ENCODE measurements at regions not wholly inside any gene's neighbourhood (a gene's known extent, or its start where the extent isn't known, plus 50 kb on each side); places are given as distances from the start of the nearest gene placed in this dataset.

DNA sequence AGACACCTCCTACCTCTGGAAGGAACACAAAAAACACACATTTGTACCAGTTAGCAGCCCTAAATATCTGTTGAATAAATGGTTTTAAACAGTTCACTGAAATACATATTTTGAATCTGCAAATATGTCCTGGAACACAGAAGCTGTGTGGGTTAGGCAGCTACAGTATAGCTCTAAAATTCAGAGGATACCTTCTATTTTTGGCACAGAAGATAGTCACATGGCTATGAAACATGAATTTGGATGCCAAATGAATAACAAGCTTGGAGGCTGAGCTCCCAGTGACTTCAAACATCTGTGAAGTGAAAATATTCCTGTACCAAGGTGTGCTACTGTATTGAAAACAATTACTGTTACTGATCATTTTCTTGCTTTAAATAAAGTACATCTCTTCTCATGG is 391.5 kb upstream of the ADGRL2 start:
- no peaks in the 10 kb centered on the region for H3K36me3 Mint-ChIP-seq
- peaks cover 0 to 10% (median 0%) of the 10 kb centered on the region in 3 donors for H3K4me1 Mint-ChIP-seq
- no peak overlapping the region for H3K27ac Mint-ChIP-seq
- no peaks in the 10 kb centered on the region for H3K27me3 Mint-ChIP-seq
- H3K4me3 Mint-ChIP-seq, result no peak overlapping the region
- peaks cover 0 to 2% (median 0%) of the 10 kb centered on the region in 3 donors for H3K9me3 Mint-ChIP-seq

DNA sequence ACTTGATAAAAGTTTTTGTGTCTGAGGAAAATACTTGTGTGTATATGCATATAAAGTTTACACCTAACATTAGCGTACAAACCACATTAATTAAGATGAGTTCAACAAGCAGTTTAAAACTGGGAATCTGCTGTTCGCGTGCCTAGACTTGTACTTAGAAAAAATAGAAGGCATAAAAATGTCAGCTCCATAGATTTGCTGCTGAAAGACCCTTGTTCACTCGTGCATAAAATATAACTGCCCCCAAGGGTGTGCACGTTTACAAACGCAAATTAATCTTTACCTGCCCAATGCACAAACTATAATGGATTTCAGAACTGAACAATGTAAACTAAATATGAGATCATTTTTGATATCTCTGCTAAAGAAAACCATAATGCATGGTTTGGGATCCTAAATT is 392.3 kb upstream of the ADGRL2 start:
- no peak overlapping the region for H3K27ac Mint-ChIP-seq

DNA sequence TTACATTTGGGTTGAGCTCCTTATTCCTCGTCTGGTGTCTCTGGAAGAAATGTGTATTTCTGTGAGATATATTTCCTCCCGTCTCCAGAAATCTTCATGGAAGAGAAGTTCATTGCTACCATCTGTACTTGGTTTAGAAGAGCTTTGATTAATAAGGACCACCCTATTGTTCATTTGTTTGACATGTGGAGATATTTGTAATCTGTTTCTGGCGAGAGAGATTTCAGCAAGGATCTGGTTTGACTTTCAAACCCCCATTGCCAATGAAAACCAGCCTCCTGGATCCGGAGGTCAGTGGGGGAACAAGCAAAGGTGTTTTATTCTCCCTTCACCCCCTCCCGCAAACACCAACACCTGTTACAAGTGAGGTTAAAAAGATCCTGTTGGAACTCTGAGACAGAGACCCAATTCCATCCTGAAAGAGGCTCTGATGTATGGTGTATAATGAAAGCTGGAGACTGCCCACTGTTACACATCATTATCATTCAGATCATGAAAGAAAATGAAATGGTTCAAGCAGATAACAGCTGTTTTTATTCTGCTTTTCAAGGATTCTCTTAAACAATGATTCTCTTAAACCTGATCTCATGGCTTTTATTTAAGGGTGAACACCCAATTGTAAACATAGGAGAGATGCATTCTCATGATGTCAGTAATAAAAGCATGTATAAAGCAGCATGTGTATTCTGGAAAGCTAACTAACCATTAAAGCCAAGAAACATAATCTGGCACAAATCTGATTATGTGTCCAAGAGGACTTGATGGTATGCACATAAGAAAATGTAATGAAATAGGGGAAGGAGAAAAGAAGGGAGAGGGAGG is 393.5 kb upstream of the ADGRL2 start:
- peaks cover 0 to 7% (median 0%) of the 10 kb centered on the region in 3 donors for H3K4me1 Mint-ChIP-seq
- no peak overlapping the region for H3K27ac Mint-ChIP-seq
- no peak overlapping the region for H3K4me3 Mint-ChIP-seq
- no peaks in the 10 kb centered on the region for H3K27me3 Mint-ChIP-seq
- no peaks in the 10 kb centered on the region for H3K36me3 Mint-ChIP-seq
- H3K9me3 Mint-ChIP-seq, result no peaks in the 10 kb centered on the region

More for the DNA sequence above, 392.3 kb upstream of the ADGRL2 start:
- Mint-ChIP-seq H3K9me3 (peaks cover 0 to 2% (median 0%) of the 10 kb centered on the region in 3 donors), H3K4me1 (peaks cover 0 to 8% (median 0%) of the 10 kb centered on the region in 3 donors), H3K36me3 (no peaks in the 10 kb centered on the region), H3K27me3 (no peaks in the 10 kb centered on the region), H3K4me3 (no peak overlapping the region)

DNA sequence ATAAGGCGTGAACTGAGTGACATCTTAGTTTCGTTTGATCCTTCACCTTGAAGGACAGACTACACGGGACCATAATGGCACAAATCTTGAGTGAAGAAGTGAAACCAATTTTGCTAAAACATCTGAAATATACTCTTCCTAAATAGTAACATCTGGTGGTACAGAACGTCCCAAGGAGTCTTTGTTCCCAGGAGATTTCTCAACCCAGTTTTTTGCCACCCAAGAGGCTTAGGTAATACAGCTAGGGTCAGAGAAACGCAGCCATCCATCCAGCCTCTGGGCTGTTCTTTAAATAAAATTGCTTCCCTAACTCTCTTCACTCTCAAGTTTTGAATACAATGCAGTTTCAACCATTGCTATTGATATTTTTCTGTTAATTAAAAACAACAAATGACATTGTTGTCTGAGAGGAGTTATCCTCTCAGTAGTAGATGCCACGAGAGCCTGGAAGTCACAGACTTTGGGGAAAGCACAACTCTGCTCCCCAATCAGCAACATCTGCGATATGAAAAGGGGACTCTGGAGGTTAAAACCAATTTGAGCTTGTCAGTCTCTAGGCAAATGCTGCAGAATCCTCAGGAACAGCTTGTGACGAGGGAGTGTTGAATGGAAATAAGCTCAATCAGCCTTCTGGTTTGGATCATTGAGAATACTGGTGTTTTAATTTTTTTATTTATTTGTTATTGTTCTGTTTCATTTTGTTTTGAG is 394.3 kb upstream of the ADGRL2 start:
- Mint-ChIP-seq H3K4me3 (peak overlapping the region in 1 of 4 donors; percentile 19), H3K36me3 (no peaks in the 10 kb centered on the region), H3K9me3 (no peaks in the 10 kb centered on the region), H3K27ac (no peak overlapping the region), H3K27me3 (no peaks in the 10 kb centered on the region), H3K4me1 (peaks cover 0 to 7% (median 0%) of the 10 kb centered on the region in 3 donors)

DNA sequence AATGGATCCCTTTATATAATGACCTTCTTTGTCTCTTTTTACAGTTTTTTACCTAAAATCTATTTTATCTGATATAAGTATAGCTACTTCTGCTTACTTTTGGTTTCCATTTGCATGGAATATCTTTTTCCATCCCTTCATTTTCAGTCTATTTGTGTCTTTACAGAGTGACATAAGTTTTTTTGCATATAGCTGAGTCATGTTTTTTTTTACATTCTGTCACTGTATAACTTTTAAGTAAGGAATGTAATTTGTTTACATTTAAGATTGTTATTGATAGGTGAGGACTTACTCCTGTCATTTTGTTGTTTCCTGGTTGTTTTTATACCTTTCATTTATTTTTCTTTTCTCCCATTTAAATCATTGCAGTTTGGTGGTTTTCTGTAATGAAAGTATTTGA is 402.7 kb upstream of the ADGRL2 start:
- peaks cover 2% of the 10 kb centered on the region for H3K36me3 Mint-ChIP-seq
- H3K27ac Mint-ChIP-seq, result no peak overlapping the region

DNA sequence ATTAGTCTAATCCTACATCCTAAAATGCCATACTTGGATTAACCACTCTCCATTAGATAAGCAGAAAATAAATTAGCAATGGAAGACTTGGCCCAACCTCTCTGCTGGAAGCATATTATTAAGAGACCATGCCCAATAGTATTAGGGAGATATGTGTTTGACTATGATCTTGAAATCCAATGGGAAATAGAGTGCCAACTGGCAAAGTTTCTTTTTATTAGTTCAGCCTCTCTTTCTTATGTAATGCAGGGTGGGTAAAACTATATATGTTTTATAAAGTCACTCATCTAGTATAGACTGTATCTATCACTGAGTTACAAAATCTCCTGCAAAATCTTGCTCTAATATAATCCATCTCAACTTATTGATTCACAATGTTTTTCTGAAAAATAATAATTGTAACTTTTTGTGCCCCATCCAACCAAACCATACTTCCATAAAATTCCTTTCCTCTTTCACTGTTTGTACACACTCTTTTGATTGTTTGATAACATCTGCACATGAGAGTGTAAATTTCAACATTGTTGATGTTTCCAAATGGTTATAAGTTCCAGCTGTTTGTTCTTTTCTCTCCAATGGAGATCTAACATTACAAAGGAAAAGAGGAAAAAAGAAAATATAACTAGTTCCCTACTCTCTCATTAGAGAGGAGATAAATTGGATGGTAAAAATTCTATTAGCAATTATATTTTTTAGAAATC is 408.1 kb upstream of the ADGRL2 start:
- Mint-ChIP-seq H3K4me1 (peaks cover 0 to 2% (median 0%) of the 10 kb centered on the region in 3 donors), H3K4me3 (no peak overlapping the region), H3K27me3 (no peaks in the 10 kb centered on the region), H3K27ac (no peak overlapping the region), H3K36me3 (no peaks in the 10 kb centered on the region), H3K9me3 (peaks cover 0 to 5% (median 0%) of the 10 kb centered on the region in 3 donors)

More for the DNA sequence above, 402.7 kb upstream of the ADGRL2 start:
- Mint-ChIP-seq H3K4me1 (peaks cover 0 to 1% (median 0%) of the 10 kb centered on the region in 3 donors), H3K27me3 (no peaks in the 10 kb centered on the region), H3K9me3 (peaks cover 2 to 11% (median 10%) of the 10 kb centered on the region in 3 donors), H3K4me3 (no peak overlapping the region)

DNA sequence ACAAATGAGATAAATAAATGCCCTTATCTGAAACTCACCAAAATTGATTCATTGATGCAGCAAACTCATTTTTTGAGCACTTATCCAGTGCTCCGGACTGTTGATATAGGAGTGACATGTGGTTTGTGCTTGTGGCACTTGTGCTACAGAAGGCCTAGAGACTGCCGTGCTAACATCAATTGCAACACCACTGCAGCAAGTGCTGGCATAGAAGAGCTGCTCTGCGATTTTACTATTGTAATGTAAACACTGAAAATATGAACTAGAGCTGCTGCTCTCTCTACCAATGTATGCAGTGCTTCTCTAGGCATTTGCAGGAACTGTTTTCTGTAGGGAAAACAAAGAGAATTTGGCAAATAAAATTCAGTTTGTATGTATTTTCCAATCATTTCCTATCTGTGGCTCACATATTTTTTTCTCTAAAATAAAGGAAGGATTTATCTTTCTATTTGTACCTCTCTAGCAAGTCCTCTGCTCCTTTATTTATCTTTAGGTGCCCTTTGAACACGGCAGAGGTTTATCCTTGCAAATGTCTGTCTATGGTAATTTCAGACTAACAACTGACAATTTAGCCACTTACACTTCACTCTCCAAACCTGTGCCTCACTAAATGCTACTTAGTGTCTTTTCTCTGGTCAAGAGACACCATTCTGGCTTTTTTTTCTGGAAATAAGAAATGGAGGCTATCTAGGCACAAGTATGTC is 409.5 kb upstream of the ADGRL2 start:
- Mint-ChIP-seq H3K9me3 (peaks cover 0 to 5% (median 0%) of the 10 kb centered on the region in 3 donors), H3K36me3 (no peaks in the 10 kb centered on the region), H3K4me1 (peaks cover 0 to 3% (median 0%) of the 10 kb centered on the region in 3 donors), H3K27ac (no peak overlapping the region), H3K27me3 (no peaks in the 10 kb centered on the region), H3K4me3 (no peak overlapping the region)

DNA sequence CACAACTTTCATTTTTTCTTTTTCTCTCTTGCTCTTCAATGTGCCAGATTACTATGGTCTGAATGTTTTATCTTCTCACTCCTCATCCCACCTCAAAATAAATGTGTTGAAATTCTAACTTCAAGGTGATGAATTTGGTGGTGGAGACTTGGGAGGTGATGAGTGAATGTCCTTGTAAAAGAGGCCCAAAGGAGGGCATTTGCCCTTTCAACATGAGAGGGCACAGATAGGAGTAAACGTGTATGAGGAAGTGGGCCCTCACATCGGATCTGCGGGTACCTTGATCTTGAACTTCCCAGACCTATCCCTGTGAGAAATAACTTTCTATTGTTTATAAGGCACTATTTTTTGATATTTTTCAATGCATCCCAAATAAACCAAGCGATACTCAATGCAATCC is 412.3 kb upstream of the ADGRL2 start:
- H3K27me3 Mint-ChIP-seq, result no peaks in the 10 kb centered on the region
- no peak overlapping the region for H3K4me3 Mint-ChIP-seq
- H3K36me3 Mint-ChIP-seq, result peaks cover 1% of the 10 kb centered on the region
- H3K4me1 Mint-ChIP-seq, result peaks cover 0 to 3% (median 0%) of the 10 kb centered on the region in 3 donors
- no peak overlapping the region for H3K27ac Mint-ChIP-seq
- no peaks in the 10 kb centered on the region for H3K9me3 Mint-ChIP-seq

DNA sequence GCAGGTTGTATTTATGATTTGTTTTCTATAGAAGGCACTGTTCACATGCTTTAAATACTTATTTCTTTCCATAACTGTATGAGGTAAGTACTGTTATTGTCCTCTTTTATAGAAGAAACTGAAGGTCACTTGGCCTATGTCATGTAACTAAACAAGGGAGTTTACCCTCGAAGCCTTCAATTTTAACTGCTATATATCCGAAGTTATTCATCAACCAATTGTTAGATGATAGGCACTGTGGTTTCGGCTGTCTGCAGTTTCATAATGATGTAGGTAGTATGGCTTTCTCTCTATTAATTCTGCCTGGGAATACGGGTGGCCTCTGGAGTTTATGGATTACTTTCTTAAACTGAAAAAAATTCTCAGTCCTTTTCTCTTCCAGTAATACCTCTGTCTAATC is 413.3 kb upstream of the ADGRL2 start:
- H3K27me3 Mint-ChIP-seq, result no peaks in the 10 kb centered on the region
- peaks cover 0 to 3% (median 0%) of the 10 kb centered on the region in 3 donors for H3K4me1 Mint-ChIP-seq
- no peak overlapping the region for H3K27ac Mint-ChIP-seq
- H3K9me3 Mint-ChIP-seq, result no peaks in the 10 kb centered on the region
- peaks cover 1% of the 10 kb centered on the region for H3K36me3 Mint-ChIP-seq
- no peak overlapping the region for H3K4me3 Mint-ChIP-seq

DNA sequence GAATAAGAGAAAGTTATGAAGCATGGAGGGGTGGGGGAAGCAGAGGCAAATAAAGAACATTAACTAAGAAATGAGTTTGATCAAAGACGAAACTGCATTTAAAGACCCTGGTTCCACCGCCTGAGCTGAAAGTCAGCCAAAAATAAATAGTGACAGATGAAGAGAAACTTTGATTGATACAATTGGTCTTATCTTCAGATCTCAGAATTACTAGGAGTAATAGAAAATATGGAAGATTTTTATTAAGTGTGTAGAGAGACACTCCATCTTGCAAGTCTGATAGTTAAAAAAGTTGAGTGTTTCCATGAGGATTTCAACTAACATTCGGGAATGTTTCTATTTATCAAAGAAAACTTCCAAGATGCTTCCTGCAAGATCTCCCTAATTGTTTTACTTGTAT is 418.2 kb upstream of the ADGRL2 start:
- Mint-ChIP-seq H3K9me3 (no peaks in the 10 kb centered on the region), H3K4me1 (peaks cover 0 to under 1% (median 0%) of the 10 kb centered on the region in 3 donors), H3K27me3 (no peaks in the 10 kb centered on the region), H3K36me3 (peaks cover 1% of the 10 kb centered on the region), H3K27ac (no peak overlapping the region), H3K4me3 (no peak overlapping the region)

DNA sequence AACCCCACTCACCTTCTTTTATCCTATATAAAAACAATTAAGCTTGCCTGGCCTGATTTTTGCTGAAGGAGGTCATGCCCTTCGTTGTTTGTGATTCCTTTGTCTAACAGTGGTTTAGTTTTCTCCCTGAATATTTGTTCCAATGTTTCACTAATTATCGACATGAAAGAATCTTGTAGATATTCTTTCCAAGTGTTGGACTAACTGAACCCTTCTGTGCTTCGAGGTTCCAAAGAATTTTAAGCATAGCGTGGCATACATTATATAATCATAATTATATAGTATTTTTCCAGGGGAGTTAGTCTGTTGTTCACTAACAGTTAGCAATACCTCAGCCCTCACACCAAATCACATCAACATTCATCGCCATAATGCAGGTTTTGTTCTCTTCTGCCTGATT is 418.9 kb upstream of the ADGRL2 start:
- no peaks in the 10 kb centered on the region for H3K27me3 Mint-ChIP-seq
- peaks cover 1% of the 10 kb centered on the region for H3K36me3 Mint-ChIP-seq
- H3K4me3 Mint-ChIP-seq, result no peak overlapping the region
- H3K9me3 Mint-ChIP-seq, result no peaks in the 10 kb centered on the region
- no peaks in the 10 kb centered on the region for H3K4me1 Mint-ChIP-seq
- no peak overlapping the region for H3K27ac Mint-ChIP-seq

DNA sequence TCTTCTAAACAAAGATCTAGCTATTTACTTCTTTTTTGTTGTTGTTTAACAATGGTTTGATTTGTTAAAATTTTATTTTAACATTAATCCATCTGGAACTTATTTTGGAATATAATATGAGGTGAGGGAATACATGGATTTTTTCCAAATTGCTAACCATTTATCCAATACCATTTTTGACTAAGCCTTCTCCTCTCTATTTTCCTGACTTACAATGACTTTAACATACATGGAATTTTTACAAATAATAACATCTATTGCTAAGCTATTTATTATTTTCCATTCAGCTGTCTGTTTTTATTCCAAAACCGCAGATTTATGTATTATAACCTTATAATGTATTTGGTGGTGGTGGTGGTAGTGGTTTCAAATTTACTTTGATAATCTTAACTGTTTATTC is 420.3 kb upstream of the ADGRL2 start:
- Mint-ChIP-seq H3K9me3 (no peaks in the 10 kb centered on the region), H3K27me3 (no peaks in the 10 kb centered on the region), H3K4me3 (no peak overlapping the region), H3K4me1 (no peaks in the 10 kb centered on the region), H3K27ac (no peak overlapping the region), H3K36me3 (peaks cover 3% of the 10 kb centered on the region)

DNA sequence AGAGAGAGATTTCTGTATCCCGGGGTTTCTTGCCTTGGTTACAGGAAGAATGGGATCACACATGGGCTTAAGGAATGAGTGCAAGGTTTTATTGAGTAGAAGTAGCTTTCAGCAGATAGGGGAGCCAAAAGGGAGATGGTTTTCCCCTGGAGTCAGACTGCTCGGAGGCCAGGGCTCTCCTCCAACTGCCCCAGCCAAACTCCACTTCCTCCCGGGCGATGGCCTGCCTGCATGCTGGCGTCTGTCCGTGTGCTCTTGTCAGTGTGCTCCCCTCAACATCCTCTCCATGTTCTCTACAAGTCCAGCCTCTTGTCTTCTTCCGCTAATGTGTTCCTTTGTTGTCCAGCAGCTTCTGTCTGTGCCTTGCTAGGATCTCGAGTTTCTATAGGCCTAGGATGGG is 421.3 kb upstream of the ADGRL2 start:
- Mint-ChIP-seq H3K4me3 (no peak overlapping the region), H3K9me3 (peaks cover 0 to 2% (median 0%) of the 10 kb centered on the region in 3 donors), H3K4me1 (no peaks in the 10 kb centered on the region), H3K36me3 (peaks cover 3% of the 10 kb centered on the region), H3K27ac (no peak overlapping the region), H3K27me3 (no peaks in the 10 kb centered on the region)

DNA sequence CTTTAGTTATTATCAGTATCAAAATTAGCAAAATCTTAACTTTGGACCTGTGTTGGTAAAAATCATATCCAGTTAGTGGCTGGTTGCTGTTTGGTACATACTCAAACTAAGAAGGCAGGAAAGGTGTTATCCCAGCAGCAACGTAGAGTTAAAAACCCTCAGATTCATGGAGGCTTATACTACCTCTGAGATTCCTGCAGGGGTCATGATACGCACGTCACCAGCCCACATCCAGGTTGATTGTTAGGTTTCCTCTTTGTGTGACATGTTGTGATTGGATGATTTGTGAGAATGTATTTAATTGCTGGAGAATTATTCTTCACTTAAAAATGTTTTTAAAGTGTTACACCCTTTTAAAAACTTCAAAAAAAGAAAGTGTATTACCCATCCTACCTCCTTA is 423.3 kb upstream of the ADGRL2 start:
- peaks cover 2% of the 10 kb centered on the region for H3K36me3 Mint-ChIP-seq
- H3K4me1 Mint-ChIP-seq, result no peaks in the 10 kb centered on the region
- no peaks in the 10 kb centered on the region for H3K27me3 Mint-ChIP-seq
- H3K4me3 Mint-ChIP-seq, result no peak overlapping the region
- peaks cover 0 to 2% (median 0%) of the 10 kb centered on the region in 3 donors for H3K9me3 Mint-ChIP-seq
- no peak overlapping the region for H3K27ac Mint-ChIP-seq
